Ishikawa (cell line): ENCODE measurements at regions not wholly inside any gene's neighbourhood (a gene's known extent, or its start where the extent isn't known, plus 50 kb on each side); places are given as distances from the start of the nearest gene placed in this dataset.

Experiments
- CEBPB ChIP-seq: IDR thresholded peaks from 2 replicates; pipeline ENCODE4 v1.6.1; 2012
- EP300 ChIP-seq: IDR thresholded peaks from 2 replicates; pipeline ENCODE4 v1.6.1; 2012; ENCODE audit warnings: borderline replicate concordance
- FOXM1 ChIP-seq: IDR thresholded peaks from 2 replicates; pipeline ENCODE4 v1.6.1; 2012; ENCODE audit warnings: low read depth, borderline replicate concordance
- RAD21 ChIP-seq: IDR thresholded peaks from 2 replicates; pipeline ENCODE4 v1.6.1; 2012; ENCODE audit warnings: low read depth
- REST ChIP-seq: IDR thresholded peaks from 2 replicates; pipeline ENCODE4 v1.6.1; 2012; ENCODE audit warnings: low read depth, mild to moderate bottlenecking
- TAF1 ChIP-seq: IDR thresholded peaks from 2 replicates; pipeline ENCODE4 v1.6.1; 2012; ENCODE audit warnings: low read depth, mild to moderate bottlenecking
- TEAD4 ChIP-seq: IDR thresholded peaks from 2 replicates; pipeline ENCODE4 v1.6.1; 2012
- YY1 ChIP-seq: IDR thresholded peaks from 2 replicates; pipeline ENCODE4 v1.6.1; 2012; ENCODE audit warnings: low read depth
- TF ChIP-seq, protein P1 (sequence below): IDR thresholded peaks from 2 replicates; pipeline ENCODE4 v1.6.1; 2012

DNA sequence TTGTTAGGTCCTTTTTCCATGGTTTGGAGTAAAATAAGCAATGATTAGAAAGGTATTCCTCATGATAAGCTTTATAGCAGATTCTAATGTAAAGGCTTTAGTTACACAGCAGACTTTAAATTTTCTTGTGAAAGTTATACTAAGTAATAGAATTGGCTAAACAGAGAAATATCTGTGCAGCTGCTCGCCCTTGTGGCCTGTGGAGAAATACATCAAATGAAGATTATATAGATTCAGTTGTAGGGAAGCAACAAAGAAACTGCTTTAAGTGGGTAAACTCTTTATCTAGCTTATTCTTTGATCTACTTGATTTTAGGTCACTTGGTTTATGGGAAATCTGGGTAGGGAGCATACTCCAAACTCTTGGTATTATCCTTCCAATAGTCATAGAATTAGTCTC lies 1269.7 kb upstream of the SPRY2 start:
- TF ChIP-seq EP300 (no peak), REST (no peak), RAD21 (peak; percentile 32; the same call in 1 of the 2 replicates), TAF1 (no peak), CEBPB (no peak), YY1 (no peak), TEAD4 (no peak), FOXM1 (no peak)
- TF ChIP-seq, protein P1, sequence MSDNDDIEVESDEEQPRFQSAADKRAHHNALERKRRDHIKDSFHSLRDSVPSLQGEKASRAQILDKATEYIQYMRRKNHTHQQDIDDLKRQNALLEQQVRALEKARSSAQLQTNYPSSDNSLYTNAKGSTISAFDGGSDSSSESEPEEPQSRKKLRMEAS: no peak
